ENCODE measurements at regions not wholly inside any gene's neighbourhood (a gene's known extent, or its start where the extent isn't known, plus 50 kb on each side); places are given as distances from the start of the nearest gene placed in this dataset.

GRCh38 chr5:113806904-113807303 is 293.4 kb downstream of the YTHDC2 start:
- TF ChIP-seq CTCF (IDR thresholded peaks at IDR 0.05) (no peak), ZFX (IDR thresholded peaks at IDR 0.05; ENCODE audit: borderline replicate concordance) (no peak)
